C4-2B (cell line): ENCODE measurements at regions not wholly inside any gene's neighbourhood (a gene's known extent, or its start where the extent isn't known, plus 50 kb on each side); places are given as distances from the start of the nearest gene placed in this dataset.
"Not testable (repeated sequence)": the region's sequence is repeated elsewhere in the genome, so short reads cannot be mapped to it uniquely, and the experiment has no call there.

ENCODE experiments used
- H3K27ac ChIP-seq: fragments of 450-650 bp; 2 replicates; pipeline ENCODE4 v1.5.1; 2017
- ZFX ChIP-seq: fragments of 450-650 bp; IDR thresholded peaks from 2 replicates; pipeline ENCODE4 v1.6.1; 2017
- TF ChIP-seq, protein P1 (sequence below): fragments of 450-650 bp; conservative IDR thresholded peaks from 2 replicates; pipeline ENCODE4 v1.5.1; 2017; ENCODE audit warnings: mild to moderate bottlenecking

GRCh38 chrX:45506149-45506730 lies 305.6 kb upstream of the DIPK2B start:
- H3K27ac ChIP-seq: no peak overlapping the region; the same call in 1 of the 2 replicates
- TF ChIP-seq ZFX: no peak
- TF ChIP-seq, protein P1, sequence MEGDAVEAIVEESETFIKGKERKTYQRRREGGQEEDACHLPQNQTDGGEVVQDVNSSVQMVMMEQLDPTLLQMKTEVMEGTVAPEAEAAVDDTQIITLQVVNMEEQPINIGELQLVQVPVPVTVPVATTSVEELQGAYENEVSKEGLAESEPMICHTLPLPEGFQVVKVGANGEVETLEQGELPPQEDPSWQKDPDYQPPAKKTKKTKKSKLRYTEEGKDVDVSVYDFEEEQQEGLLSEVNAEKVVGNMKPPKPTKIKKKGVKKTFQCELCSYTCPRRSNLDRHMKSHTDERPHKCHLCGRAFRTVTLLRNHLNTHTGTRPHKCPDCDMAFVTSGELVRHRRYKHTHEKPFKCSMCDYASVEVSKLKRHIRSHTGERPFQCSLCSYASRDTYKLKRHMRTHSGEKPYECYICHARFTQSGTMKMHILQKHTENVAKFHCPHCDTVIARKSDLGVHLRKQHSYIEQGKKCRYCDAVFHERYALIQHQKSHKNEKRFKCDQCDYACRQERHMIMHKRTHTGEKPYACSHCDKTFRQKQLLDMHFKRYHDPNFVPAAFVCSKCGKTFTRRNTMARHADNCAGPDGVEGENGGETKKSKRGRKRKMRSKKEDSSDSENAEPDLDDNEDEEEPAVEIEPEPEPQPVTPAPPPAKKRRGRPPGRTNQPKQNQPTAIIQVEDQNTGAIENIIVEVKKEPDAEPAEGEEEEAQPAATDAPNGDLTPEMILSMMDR: no peak

GRCh38 chrX:45505214-45505613 lies 304.5 kb upstream of the DIPK2B start:
- peak overlapping the region; percentile 41; the same call in 1 of the 2 replicates for H3K27ac ChIP-seq
- TF ChIP-seq ZFX: no peak
- TF ChIP-seq, protein P1: no peak

- not testable (repeated sequence) for H3K27ac ChIP-seq
Measured at GRCh38 chrX:45503787-45504362, 303.2 kb upstream of the DIPK2B start.

GRCh38 chrX:45502396-45502795 lies 301.7 kb upstream of the DIPK2B start:
- H3K27ac ChIP-seq: peak overlapping the region; percentile 50; the same call in 1 of the 2 replicates
- TF ChIP-seq ZFX: no peak
- TF ChIP-seq, protein P1: no peak

DNA sequence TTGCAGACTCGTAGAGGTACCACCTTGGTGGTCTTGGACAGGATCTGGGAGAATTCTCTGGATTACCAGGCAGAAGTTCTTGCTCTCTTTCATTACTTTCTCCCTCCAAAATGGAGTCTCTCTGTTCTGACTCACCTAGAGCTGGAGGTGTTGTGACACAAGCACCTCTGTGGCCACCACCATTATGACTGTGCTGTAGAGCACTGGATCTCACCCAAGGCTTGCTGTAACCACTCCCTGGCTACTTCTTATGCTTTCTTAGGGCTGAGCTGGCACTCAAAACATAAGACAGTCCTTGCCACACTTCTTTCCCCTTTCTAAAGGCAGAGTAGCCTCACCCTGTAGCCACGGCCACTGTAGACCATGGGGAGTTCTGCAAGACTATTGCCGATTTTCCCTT lies 296.6 kb upstream of the DIPK2B start:
- TF ChIP-seq ZFX: no peak
- TF ChIP-seq, protein P1: no peak
- H3K27ac ChIP-seq: no peak overlapping the region

DNA sequence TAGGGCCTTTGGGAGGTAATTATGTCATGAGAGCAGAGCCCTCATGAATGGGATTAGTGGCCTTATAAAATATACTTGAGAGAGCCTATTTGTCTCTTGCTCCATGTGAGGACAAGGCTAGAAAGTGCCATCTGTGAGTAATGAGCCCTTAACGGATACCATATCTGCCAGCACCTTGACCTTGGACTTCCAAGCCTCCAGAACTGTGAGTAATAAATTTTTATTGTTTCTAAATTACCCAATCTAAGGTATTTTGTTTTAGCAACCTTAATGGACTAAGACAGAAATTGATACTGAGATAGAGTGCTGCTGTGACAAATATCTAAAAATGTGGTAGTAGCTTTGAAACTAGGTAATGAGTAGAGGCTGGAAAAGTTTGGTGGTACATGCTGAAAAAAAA lies 285.0 kb upstream of the DIPK2B start:
- TF ChIP-seq, protein P1: no peak
- TF ChIP-seq ZFX: no peak
- no peak overlapping the region for H3K27ac ChIP-seq

DNA sequence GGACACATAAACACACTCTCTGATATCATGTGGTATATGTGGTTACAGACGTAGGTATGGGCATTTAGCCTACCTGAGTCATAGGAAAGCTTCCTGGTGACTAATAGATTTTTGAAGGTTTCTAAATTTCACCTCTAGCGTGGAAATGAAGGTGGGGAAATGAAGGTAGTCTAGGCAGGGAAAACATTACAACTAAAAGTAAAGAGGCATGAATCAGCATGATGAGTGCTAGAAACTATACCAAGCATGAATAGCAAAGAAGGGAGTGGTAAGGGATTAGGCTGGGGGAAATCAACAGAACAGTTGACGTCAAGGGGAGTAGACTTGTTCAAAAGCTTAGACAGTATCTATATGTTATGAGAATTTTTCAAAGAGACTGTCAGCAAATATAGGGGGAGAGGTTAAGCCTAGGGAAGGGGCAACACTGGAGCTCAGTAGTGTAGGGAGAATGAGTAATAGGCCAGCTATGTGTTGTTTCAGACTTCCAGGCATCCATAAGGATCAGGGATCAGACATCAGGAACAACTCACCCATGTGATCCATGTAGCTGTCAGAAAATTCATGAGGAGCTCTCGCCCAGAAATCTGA lies 279.3 kb upstream of the DIPK2B start:
- no peak for TF ChIP-seq ZFX
- TF ChIP-seq, protein P1: no peak
- no peak overlapping the region for H3K27ac ChIP-seq
